ENCODE measurements at regions not wholly inside any gene's neighbourhood (a gene's known extent, or its start where the extent isn't known, plus 50 kb on each side); places are given as distances from the start of the nearest gene placed in this dataset.

- TF ChIP-seq CTCF (IDR thresholded peaks at IDR 0.05) (no peak), POLR2A (IDR thresholded peaks at IDR 0.05) (no peak)
Measured at GRCh38 chr9:88741335-88741734, 206.4 kb downstream of the NXNL2 start.

Measured in lower leg skin (tissue), 3 donors.